ENCODE measurements at regions not wholly inside any gene's neighbourhood (a gene's known extent, or its start where the extent isn't known, plus 50 kb on each side); places are given as distances from the start of the nearest gene placed in this dataset.
"Not testable (repeated sequence)": the region's sequence is repeated elsewhere in the genome, so short reads cannot be mapped to it uniquely, and the experiment has no call there.

DNA sequence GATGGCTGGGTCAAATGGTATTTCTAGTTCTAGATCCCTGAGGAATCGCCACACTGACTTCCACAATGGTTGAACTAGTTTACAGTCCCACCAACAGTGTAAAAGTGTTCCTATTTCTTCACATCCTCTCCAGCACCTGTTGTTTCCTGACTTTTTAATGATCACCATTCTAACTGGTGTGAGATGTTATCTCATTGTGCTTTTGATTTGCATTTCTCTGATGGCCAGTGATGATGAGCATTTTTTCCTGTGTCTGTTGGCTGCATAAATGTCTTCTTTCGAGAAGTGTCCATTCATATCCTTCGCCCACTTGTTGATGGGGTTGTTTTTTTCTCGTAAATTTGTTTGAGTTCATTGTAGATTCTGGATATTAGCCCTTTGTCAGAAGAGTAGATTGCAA is 369.5 kb downstream of the CETN3 start:
- not testable (repeated sequence) for TF ChIP-seq CTCF (conservative IDR thresholded peaks at IDR 0.05; ENCODE audit: low read depth, low read length); EZH2 (IDR thresholded peaks at IDR 0.05; ENCODE audit: low read length, unreplicated experiment); EZH2phosphoT487 (IDR thresholded peaks at IDR 0.05; ENCODE audit: borderline replicate concordance, low read length)

Measured in PC-3 (cell line).